Neural progenitor cell (in vitro differentiated cells): ENCODE measurements at regions not wholly inside any gene's neighbourhood (a gene's known extent, or its start where the extent isn't known, plus 50 kb on each side); places are given as distances from the start of the nearest gene placed in this dataset.

Experiments used
- CTCF ChIP-seq: fragments of 200-600 bp; sonication (generic); IDR thresholded peaks from 2 replicates; pipeline ENCODE4 v1.5.1; 2017; ENCODE audit warnings: antibody characterized with exemption, mild to moderate bottlenecking
- EZH2 ChIP-seq: fragments of 200-600 bp; sonication (generic); IDR thresholded peaks from 2 replicates; pipeline ENCODE4 v1.6.1; 2017; ENCODE audit warnings: antibody characterized with exemption, mild to moderate bottlenecking, moderate library complexity

- TF ChIP-seq CTCF, result no peak
- TF ChIP-seq EZH2, result no peak
Measured at GRCh38 chr2:204365811-204366210, 179.5 kb upstream of the PARD3B start.
